PC-3 (cell line): ENCODE measurements at regions not wholly inside any gene's neighbourhood (a gene's known extent, or its start where the extent isn't known, plus 50 kb on each side); places are given as distances from the start of the nearest gene placed in this dataset.

ENCODE experiments used
- ATAC-seq: fragments of 200-7000 bp; cut with Tn5 transposase; 2 replicates; pipeline ENCODE4 v1.9.1; 2020; ENCODE audit warnings: mild to moderate bottlenecking, moderate library complexity
- BruUV-seq: library from RNA; stranded (reverse); fragments of 400-500 nt; replicated peaks from 2 replicates; lab custom pipeline; 2021; lab: Mats Ljungman, UMichigan
- CTCF ChIA-PET: fragments of 300-600 bp; sonication (Branson Sonifier 250); formaldehyde crosslinking; loops from one replicate; lab custom pipeline; 2022; ENCODE audit warnings: antibody characterized with exemption; lab: Charles Lee
- POLR2A ChIA-PET: fragments of 300-600 bp; sonication (Branson Sonifier 250); formaldehyde crosslinking; loops from one replicate; lab custom pipeline; 2022; ENCODE audit warnings: antibody characterized with exemption; ENCODE audit not compliant: unreplicated experiment; lab: Charles Lee
- DNase-seq: peaks from one replicate; pipeline ENCODE4 v3.0.0-alpha.2; 2015
- H2AFZ ChIP-seq: fragments of 300-600 bp; sonication (generic); 2 replicates; pipeline ENCODE4 v1.6.0; 2016; ENCODE audit warnings: antibody characterized with exemption, low read length
- H3F3A ChIP-seq: fragments of 300-600 bp; sonication (generic); one replicate; pipeline ENCODE4 v1.6.0; 2017; ENCODE audit warnings: antibody characterized with exemption, low read length, control low read depth, mild to moderate bottlenecking; ENCODE audit not compliant: unreplicated experiment
- H3K27ac ChIP-seq: fragments of 300-600 bp; sonication (generic); 2 replicates; pipeline ENCODE4 v1.5.1; 2016; ENCODE audit warnings: mild to moderate bottlenecking, low read length
- H3K27me3 ChIP-seq: fragments of 300-600 bp; sonication (generic); 2 replicates; pipeline ENCODE4 v1.6.1; 2016; ENCODE audit warnings: low read length, mixed read lengths
- H3K36me3 ChIP-seq: fragments of 300-600 bp; sonication (generic); 2 replicates; pipeline ENCODE4 v1.6.1; 2016; ENCODE audit warnings: low read depth, mixed run types, low read length, mixed read lengths
- H3K4me1 ChIP-seq: fragments of 300-600 bp; sonication (generic); 2 replicates; pipeline ENCODE4 v1.5.1; 2016; ENCODE audit warnings: low read length; ENCODE audit not compliant: insufficient read depth
- H3K4me2 ChIP-seq: fragments of 300-600 bp; sonication (generic); 2 replicates; pipeline ENCODE4 v1.6.0; 2016; ENCODE audit warnings: low read length
- H3K4me3 ChIP-seq: fragments of 300-600 bp; sonication (generic); 2 replicates; pipeline ENCODE4 v1.5.1; 2016; ENCODE audit warnings: mild to moderate bottlenecking, low read length, mixed read lengths
- H3K79me2 ChIP-seq: fragments of 300-600 bp; sonication (generic); 2 replicates; pipeline ENCODE4 v1.6.1; 2017; ENCODE audit warnings: low read length, mixed read lengths
- H3K9ac ChIP-seq: fragments of 300-600 bp; sonication (generic); 2 replicates; pipeline ENCODE4 v1.6.0; 2016; ENCODE audit warnings: mild to moderate bottlenecking, low read length
- H3K9me2 ChIP-seq: fragments of 300-600 bp; sonication (generic); replicated peaks from 2 replicates; pipeline ENCODE4 v1.6.1; 2016; ENCODE audit warnings: mixed run types, low read length, mixed read lengths
- H3K9me3 ChIP-seq: fragments of 300-600 bp; sonication (generic); 2 replicates; pipeline ENCODE4 v1.6.1; 2016; ENCODE audit warnings: low read length, mixed read lengths
- H4K20me1 ChIP-seq: fragments of 300-600 bp; sonication (generic); 2 replicates; pipeline ENCODE4 v1.6.1; 2016; ENCODE audit warnings: low read length, mixed read lengths
- EZH2 ChIP-seq: fragments of 300-600 bp; sonication (generic); IDR thresholded peaks from one replicate; pipeline ENCODE4 v1.6.1; 2017; ENCODE audit warnings: antibody characterized with exemption, mild to moderate bottlenecking, low read length; ENCODE audit not compliant: unreplicated experiment
- EZH2phosphoT487 ChIP-seq: fragments of 300-600 bp; sonication (generic); IDR thresholded peaks from 2 replicates; pipeline ENCODE4 v1.6.1; 2018; ENCODE audit warnings: mild to moderate bottlenecking, antibody characterized with exemption, low read length, borderline replicate concordance
- intact Hi-C: fragments of 100-400 bp; cut with micrococcal nuclease; formaldehyde crosslinking; loops from 2 replicates; pipeline ENCODE4 v1.9.0; 2023
- TF ChIP-seq, protein P1 (sequence below): fragments of 300-600 bp; sonication (generic); conservative IDR thresholded peaks from 2 replicates; pipeline ENCODE4 v1.5.1; 2017; ENCODE audit warnings: antibody characterized with exemption, low read depth, mild to moderate bottlenecking, low read length

DNA sequence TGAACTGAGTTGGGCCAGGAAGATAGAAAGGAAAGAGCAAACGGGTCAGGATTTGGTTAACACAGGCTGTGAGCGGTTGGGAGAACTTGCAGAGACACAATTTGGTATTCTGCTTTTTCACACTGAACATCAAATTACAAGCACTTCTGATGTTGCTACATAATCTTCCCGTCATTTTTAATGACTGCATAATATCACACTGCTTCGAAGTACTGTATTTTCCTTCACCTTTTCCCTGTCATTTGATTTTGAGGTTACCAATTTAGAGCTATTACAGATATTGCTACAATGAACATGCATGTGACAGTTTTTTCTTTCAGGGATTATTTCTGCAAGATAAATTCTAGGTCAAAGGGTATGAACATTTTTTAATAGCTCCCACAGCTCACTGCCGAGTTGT lies 71.4 kb upstream of the CPEB4 start:
- no peak overlapping the region for H3K4me2 ChIP-seq
- H4K20me1 ChIP-seq: no peaks in the 10 kb centered on the region
- no peaks in the 10 kb centered on the region for H3K36me3 ChIP-seq
- no peak for ATAC-seq
- no peak for DNase-seq
- no peaks in the 10 kb centered on the region for H3K9me2 ChIP-seq
- POLR2A ChIA-PET: no interaction called here
- H3K79me2 ChIP-seq: no peaks in the 10 kb centered on the region
- CTCF ChIA-PET: no interaction called here
- no peak for TF ChIP-seq EZH2
- no peak for TF ChIP-seq EZH2phosphoT487
- TF ChIP-seq, protein P1, sequence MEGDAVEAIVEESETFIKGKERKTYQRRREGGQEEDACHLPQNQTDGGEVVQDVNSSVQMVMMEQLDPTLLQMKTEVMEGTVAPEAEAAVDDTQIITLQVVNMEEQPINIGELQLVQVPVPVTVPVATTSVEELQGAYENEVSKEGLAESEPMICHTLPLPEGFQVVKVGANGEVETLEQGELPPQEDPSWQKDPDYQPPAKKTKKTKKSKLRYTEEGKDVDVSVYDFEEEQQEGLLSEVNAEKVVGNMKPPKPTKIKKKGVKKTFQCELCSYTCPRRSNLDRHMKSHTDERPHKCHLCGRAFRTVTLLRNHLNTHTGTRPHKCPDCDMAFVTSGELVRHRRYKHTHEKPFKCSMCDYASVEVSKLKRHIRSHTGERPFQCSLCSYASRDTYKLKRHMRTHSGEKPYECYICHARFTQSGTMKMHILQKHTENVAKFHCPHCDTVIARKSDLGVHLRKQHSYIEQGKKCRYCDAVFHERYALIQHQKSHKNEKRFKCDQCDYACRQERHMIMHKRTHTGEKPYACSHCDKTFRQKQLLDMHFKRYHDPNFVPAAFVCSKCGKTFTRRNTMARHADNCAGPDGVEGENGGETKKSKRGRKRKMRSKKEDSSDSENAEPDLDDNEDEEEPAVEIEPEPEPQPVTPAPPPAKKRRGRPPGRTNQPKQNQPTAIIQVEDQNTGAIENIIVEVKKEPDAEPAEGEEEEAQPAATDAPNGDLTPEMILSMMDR: no peak
- no peak overlapping the region for H2AFZ ChIP-seq
- H3K9me3 ChIP-seq: no peaks in the 10 kb centered on the region
- H3K4me1 ChIP-seq: peaks cover 7% of the 10 kb centered on the region; the same call in 1 of the 2 replicates
- H3F3A ChIP-seq: no peaks in the 10 kb centered on the region
- BruUV-seq: no TSS peak
- H3K4me3 ChIP-seq: no peak overlapping the region
- intact Hi-C loops: no loop called here
- no peak overlapping the region for H3K27ac ChIP-seq
- H3K27me3 ChIP-seq: no peaks in the 10 kb centered on the region
- H3K9ac ChIP-seq: no peak overlapping the region

DNA sequence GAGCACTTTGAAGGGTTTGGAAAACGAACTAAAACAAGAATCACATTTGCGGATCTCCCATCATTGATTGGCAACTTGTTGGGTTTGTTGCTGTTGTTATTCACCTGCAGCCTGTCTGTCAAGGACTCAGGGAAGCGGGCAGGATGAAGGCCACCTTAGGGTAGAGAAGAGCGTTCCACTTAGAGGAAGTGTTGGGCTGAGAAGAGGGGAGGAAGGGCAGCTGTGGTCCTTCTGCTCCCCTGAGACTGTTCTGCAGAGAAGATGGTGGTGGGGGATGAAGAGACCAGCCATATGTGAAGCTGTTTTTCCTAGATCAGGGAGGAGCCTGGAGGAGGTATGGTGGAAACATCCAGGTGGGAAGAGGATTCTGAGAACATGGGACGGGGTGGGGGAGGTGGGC lies 70.6 kb upstream of the CPEB4 start:
- ChIA-PET POLR2A (no interaction called here), CTCF (no interaction called here)
- intact Hi-C loops: no loop called here
- Histone ChIP-seq H3K9me3 (no peaks in the 10 kb centered on the region), H3K27ac (no peak overlapping the region), H3K4me1 (peaks cover 13% of the 10 kb centered on the region), H3K79me2 (no peaks in the 10 kb centered on the region), H3K9me2 (no peaks in the 10 kb centered on the region), H3K4me2 (no peak overlapping the region), H3K9ac (no peak overlapping the region), H3K27me3 (no peaks in the 10 kb centered on the region), H3K4me3 (no peak overlapping the region), H3F3A (no peaks in the 10 kb centered on the region), H3K36me3 (no peaks in the 10 kb centered on the region), H4K20me1 (no peaks in the 10 kb centered on the region), H2AFZ (no peak overlapping the region)
- no TSS peak for BruUV-seq
- ATAC-seq: no peak
- DNase-seq: no peak
- TF ChIP-seq, protein P1: no peak
- TF ChIP-seq EZH2phosphoT487: no peak
- TF ChIP-seq EZH2: no peak

DNA sequence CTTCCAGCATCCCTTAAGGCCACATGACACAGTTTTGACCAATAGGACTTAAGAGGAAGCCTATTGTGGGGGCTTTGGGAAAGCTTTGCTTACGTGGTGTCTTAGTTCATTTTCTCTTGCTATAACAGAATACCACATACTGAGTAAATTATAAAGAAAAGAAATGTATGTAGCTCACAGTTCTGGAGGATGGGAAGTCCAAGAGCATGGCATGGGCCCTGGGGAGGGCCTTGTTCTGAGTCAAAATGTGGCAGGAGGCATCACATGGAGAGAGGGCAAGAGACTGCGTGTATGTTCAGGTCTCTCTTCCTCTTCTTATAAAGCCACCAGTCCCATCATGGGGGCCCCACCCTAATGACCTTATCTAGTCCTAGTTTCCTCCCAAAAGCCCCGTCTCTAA lies 68.6 kb upstream of the CPEB4 start:
- H3K9me2 ChIP-seq: no peaks in the 10 kb centered on the region
- H3K27me3 ChIP-seq: no peaks in the 10 kb centered on the region
- H3K36me3 ChIP-seq: no peaks in the 10 kb centered on the region
- no peak overlapping the region for H3K9ac ChIP-seq
- no peak overlapping the region for H3K27ac ChIP-seq
- no peak overlapping the region for H3K4me2 ChIP-seq
- H2AFZ ChIP-seq: no peak overlapping the region
- no peak overlapping the region for H3K4me3 ChIP-seq
- POLR2A ChIA-PET: no interaction called here
- DNase-seq: no peak
- BruUV-seq: no TSS peak
- TF ChIP-seq, protein P1: no peak
- TF ChIP-seq EZH2 (no peak), EZH2phosphoT487 (no peak)
- no peaks in the 10 kb centered on the region for H4K20me1 ChIP-seq
- intact Hi-C loops: no loop called here
- ATAC-seq: no peak
- peaks cover 29% of the 10 kb centered on the region for H3K4me1 ChIP-seq
- CTCF ChIA-PET: no interaction called here
- H3K79me2 ChIP-seq: no peaks in the 10 kb centered on the region
- peaks cover 2% of the 10 kb centered on the region for H3F3A ChIP-seq
- no peaks in the 10 kb centered on the region for H3K9me3 ChIP-seq
